ENCODE measurements at regions not wholly inside any gene's neighbourhood (a gene's known extent, or its start where the extent isn't known, plus 50 kb on each side); places are given as distances from the start of the nearest gene placed in this dataset.

DNA sequence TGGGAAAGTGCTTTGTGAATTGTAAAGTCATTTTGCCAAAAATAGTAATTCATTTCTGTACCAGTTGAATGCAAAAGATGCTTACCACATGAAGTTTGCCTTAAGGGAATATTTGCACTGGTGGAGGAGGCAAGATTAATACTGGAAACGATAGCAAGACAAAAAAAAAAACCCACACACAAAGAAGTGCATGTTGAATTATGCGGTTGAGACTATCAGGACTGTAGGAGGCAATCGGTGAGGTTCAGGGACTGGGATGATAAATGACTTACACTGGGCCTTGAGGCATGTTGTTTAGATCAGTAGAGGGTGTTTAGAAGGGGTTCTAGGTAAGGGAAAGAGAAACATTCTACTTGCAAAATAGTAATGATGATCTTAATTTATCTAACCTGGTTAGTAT, 142.2 kb upstream of the HMGA2 start:
- Histone ChIP-seq H3K27me3 (ENCODE audit: low read depth) (no peaks in the 10 kb centered on the region), H3K36me3 (replicated peaks) (no peaks in the 10 kb centered on the region), H3K4me1 (no peaks in the 10 kb centered on the region), H3K9me3 (no peaks in the 10 kb centered on the region), H3K4me3 (no peak overlapping the region)
- in situ Hi-C loops (cut with MboI; ENCODE audit: low sequenced_read_pairs) = no loop called here
- DNase-seq (ENCODE audit: low spot score in 2 of 2) = no peak

DNA sequence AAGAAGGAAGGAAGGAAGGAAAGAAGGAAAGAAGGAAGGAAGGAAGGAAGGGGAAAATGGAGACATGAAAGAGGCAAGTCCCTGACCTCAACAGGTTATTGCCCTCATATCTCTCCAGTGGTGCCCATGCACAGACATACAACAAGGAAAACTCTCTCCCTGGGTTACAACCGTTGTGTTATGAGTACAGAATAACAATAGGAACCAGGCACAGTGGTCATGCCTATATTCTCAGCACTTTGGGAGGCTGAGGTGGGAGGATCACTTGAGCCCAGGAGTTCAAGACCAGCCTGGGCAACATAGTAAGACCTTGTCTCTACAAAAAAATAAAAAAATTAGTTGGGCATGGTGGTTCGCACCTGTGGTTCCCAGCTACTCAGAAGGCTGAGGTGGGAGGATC, 139.4 kb upstream of the HMGA2 start:
- Histone ChIP-seq H3K36me3 (replicated peaks) (no peaks in the 10 kb centered on the region), H3K4me3 (no peak overlapping the region), H3K9me3 (no peaks in the 10 kb centered on the region), H3K27me3 (ENCODE audit: low read depth) (no peaks in the 10 kb centered on the region), H3K4me1 (no peaks in the 10 kb centered on the region)
- no peak for DNase-seq (ENCODE audit: low spot score in 2 of 2)
- in situ Hi-C loops (cut with MboI; ENCODE audit: low sequenced_read_pairs) = no loop called here

DNA sequence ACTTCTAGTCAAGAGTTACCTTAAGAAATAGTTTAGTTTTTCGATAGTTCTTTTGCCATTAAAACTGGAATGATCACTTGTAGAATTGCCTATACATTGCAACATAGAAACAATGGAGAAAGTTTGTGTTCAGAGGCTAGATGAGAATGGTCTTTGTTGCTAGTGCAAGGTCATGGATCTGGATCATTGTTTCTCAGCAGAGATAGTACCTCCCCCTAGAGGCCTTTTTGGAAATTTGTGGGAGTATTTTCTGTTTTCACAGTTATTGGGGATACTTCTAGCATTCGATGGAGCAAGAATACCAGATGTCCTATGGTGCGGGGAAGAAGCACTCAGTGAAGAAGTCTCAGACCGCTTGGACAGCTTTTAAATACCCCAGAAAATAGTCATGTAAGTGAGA, 138.8 kb upstream of the HMGA2 start:
- no peak for DNase-seq (ENCODE audit: low spot score in 2 of 2)
- in situ Hi-C loops (cut with MboI; ENCODE audit: low sequenced_read_pairs) = no loop called here
- Histone ChIP-seq H3K4me3 (no peak overlapping the region), H3K9me3 (no peaks in the 10 kb centered on the region), H3K27me3 (ENCODE audit: low read depth) (no peaks in the 10 kb centered on the region), H3K36me3 (replicated peaks) (no peaks in the 10 kb centered on the region), H3K4me1 (no peaks in the 10 kb centered on the region)

DNA sequence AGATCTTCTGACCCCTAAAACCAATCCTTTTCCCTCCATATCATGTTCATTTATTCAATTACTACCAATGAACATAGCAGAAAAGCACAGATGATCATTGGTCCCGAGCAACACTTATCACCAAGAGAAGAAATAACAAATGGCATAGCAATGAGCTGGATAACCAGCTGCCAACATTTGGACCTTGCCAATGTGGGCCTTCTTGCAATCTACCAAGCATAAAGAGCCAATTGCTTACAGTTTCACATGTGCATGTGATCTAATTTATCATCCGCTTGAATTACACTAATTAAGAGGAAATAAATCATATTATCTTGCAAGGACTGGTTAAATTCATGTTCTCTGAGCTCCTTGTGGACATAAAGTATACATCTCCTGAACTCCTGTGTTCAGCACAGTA, 134.8 kb upstream of the HMGA2 start:
- in situ Hi-C loops (cut with MboI; ENCODE audit: low sequenced_read_pairs) = no loop called here
- H3K36me3 ChIP-seq (replicated peaks) = no peaks in the 10 kb centered on the region
- no peak overlapping the region for H3K4me3 ChIP-seq
- no peak for DNase-seq (ENCODE audit: low spot score in 2 of 2)
- H3K27me3 ChIP-seq (ENCODE audit: low read depth) = 0 out of 2 replicates have a peak, but pooled peaks cover 2% of the 10 kb centered on the region
- no peaks in the 10 kb centered on the region for H3K9me3 ChIP-seq
- H3K4me1 ChIP-seq = no peaks in the 10 kb centered on the region

DNA sequence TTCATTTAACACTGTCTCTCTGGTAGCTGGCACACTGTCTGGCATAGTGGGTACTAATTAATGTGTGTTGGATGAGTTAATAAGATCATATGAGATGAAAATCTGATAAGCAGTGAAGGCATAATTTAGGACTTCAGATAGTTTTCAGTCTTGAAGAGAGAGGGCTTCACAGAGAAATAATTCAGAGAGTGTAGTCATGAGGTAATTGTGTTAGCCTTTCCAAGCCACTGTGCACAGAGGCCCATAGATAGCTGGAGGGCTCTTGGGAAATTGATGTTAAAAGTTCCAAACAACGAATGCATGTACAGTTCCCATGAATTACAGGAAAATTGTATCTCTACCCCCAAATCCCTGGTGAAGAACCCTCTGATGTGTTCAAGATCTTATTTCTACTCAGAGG, 133.8 kb upstream of the HMGA2 start:
- H3K9me3 ChIP-seq = no peaks in the 10 kb centered on the region
- in situ Hi-C loops (cut with MboI; ENCODE audit: low sequenced_read_pairs) = no loop called here
- H3K4me1 ChIP-seq = no peaks in the 10 kb centered on the region
- H3K27me3 ChIP-seq (ENCODE audit: low read depth) = 0 out of 2 replicates have a peak, but pooled peaks cover 2% of the 10 kb centered on the region
- H3K36me3 ChIP-seq (replicated peaks) = no peaks in the 10 kb centered on the region
- H3K4me3 ChIP-seq = no peak overlapping the region
- no peak for DNase-seq (ENCODE audit: low spot score in 2 of 2)

DNA sequence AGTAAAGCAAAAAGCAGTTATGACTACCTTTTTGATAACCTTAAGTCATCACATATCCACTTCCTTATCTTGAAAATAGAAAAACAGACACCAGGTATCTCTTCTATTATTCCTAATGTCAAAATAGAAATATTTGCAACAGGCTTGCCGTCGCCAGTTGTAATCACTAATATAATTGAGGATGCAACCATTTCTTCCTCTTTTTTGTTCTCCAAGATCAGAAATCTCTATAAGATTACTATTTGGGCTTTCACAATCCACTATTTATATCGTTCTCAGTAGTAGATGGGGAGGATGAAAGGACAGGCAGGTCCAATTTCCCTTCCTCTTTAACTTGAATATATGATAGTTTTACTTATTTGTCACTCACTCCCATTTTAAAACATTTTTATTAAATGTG, 130.2 kb upstream of the HMGA2 start:
- Histone ChIP-seq H3K4me1 (no peaks in the 10 kb centered on the region), H3K4me3 (no peak overlapping the region), H3K36me3 (replicated peaks) (no peaks in the 10 kb centered on the region), H3K27me3 (ENCODE audit: low read depth) (peaks cover 2% of the 10 kb centered on the region; the same call in 1 of the 2 replicates), H3K9me3 (no peaks in the 10 kb centered on the region)
- in situ Hi-C loops (cut with MboI; ENCODE audit: low sequenced_read_pairs) = no loop called here
- no peak for DNase-seq (ENCODE audit: low spot score in 2 of 2)

DNA sequence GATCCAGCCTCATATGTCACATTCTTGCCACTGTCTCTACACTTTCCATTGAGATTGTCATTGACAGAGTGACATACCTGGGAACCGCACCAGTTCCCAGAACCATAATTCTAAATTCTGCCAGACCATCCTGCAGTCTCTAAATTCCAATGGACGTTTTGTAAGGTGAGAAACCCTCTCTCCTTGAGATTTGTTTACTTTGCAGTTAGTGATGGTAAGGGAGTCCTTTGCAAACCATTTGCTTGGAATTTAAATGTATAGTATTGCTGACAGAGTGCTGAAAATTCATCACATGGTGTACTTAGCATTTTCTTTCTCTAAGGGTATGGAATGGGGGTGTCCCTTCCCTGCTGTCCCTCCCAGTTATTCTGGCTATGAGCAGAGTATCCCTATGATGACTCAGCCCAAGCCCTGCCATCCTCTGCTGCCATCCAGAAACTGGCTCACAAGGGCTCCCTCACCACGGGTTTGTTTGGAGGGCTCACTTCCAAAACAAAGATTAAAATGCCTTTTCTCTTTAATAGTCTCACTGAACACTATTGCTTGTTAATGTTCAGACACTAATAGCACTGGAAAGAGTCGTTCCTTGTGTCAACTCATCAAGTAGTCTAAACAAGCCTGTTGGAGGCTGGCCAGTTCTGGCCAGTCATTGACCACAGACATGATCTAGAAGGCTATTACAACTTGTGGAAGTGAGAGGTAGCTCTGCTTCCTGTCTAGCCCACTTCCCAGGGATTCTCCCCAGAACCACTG, 129.0 kb upstream of the HMGA2 start:
- Histone ChIP-seq H3K36me3 (replicated peaks) (no peaks in the 10 kb centered on the region), H3K27me3 (ENCODE audit: low read depth) (peaks cover 7% of the 10 kb centered on the region), H3K4me1 (no peaks in the 10 kb centered on the region), H3K9me3 (no peaks in the 10 kb centered on the region), H3K4me3 (no peak overlapping the region)
- in situ Hi-C loops (cut with MboI; ENCODE audit: low sequenced_read_pairs) = no loop called here
- DNase-seq (ENCODE audit: low spot score in 2 of 2) = no peak

DNA sequence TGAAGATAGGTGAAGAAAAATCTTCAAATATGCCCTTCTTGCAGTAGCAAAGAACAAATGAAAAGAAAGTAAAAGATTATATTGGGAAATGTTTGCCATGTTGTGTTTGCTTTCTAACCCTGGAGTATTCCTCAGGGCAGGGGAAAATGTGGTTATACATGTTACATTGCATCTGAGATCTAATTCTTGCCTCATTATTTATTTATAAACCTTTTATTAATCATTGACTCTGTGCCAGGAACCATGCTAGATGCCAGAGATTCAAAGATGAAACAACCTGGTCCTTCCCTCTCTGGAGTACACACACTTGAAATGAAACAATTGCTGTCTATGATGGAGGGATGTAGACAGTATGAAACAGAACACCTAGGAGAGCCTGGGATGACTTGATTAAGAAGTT, 128.1 kb upstream of the HMGA2 start:
- H3K4me1 ChIP-seq = no peaks in the 10 kb centered on the region
- in situ Hi-C loops (cut with MboI; ENCODE audit: low sequenced_read_pairs) = no loop called here
- no peak overlapping the region for H3K4me3 ChIP-seq
- H3K9me3 ChIP-seq = no peaks in the 10 kb centered on the region
- H3K27me3 ChIP-seq (ENCODE audit: low read depth) = peaks cover 7% of the 10 kb centered on the region
- H3K36me3 ChIP-seq (replicated peaks) = no peaks in the 10 kb centered on the region
- DNase-seq (ENCODE audit: low spot score in 2 of 2) = no peak

DNA sequence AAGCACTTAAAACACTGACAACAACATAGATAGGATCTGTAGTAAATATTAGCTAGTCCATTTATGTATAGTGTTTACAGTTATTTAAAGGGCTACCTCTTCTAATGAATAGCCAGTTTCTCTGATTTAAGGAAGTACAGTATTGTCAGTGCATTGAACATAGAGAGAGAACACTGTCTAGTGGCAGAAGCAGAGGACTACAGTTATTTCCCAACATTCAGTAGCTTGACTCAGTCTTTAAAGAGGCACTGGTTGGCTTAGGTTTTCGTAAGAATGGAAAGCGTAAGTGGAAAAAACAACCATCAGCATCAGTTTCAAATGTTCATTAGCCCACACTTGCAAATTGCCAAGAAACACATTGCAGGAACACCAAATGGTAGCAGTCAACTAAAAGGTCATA, 125.0 kb upstream of the HMGA2 start:
- H3K9me3 ChIP-seq = no peaks in the 10 kb centered on the region
- peaks cover 5% of the 10 kb centered on the region for H3K27me3 ChIP-seq (ENCODE audit: low read depth)
- H3K36me3 ChIP-seq (replicated peaks) = no peaks in the 10 kb centered on the region
- H3K4me3 ChIP-seq = no peak overlapping the region
- no peak for DNase-seq (ENCODE audit: low spot score in 2 of 2)
- no peaks in the 10 kb centered on the region for H3K4me1 ChIP-seq
- in situ Hi-C loops (cut with MboI; ENCODE audit: low sequenced_read_pairs) = no loop called here

DNA sequence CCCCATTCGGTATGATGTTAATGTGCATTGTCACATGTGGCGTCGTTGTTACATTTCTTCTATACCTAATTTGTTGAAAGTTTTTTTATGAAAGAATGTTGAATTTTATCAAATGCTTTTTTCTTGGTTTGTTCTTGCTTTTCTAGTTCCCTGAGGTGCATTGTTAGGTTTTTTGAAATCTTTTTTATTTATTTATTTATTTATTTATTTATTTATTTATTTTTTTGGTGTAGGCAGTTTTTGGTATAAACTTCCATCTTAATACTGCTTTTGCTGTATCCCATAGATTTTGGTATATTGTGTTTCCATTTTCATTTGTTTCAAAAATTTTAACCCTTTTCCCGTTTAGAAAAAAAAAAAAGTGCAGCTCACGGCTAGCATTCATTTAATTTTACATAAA, 121.1 kb upstream of the HMGA2 start:
- Histone ChIP-seq H3K9me3 (no peaks in the 10 kb centered on the region), H3K4me3 (no peak overlapping the region), H3K4me1 (no peaks in the 10 kb centered on the region), H3K27me3 (ENCODE audit: low read depth) (peaks cover 5% of the 10 kb centered on the region), H3K36me3 (replicated peaks) (no peaks in the 10 kb centered on the region)
- in situ Hi-C loops (cut with MboI; ENCODE audit: low sequenced_read_pairs) = no loop called here
- no peak for DNase-seq (ENCODE audit: low spot score in 2 of 2)

DNA sequence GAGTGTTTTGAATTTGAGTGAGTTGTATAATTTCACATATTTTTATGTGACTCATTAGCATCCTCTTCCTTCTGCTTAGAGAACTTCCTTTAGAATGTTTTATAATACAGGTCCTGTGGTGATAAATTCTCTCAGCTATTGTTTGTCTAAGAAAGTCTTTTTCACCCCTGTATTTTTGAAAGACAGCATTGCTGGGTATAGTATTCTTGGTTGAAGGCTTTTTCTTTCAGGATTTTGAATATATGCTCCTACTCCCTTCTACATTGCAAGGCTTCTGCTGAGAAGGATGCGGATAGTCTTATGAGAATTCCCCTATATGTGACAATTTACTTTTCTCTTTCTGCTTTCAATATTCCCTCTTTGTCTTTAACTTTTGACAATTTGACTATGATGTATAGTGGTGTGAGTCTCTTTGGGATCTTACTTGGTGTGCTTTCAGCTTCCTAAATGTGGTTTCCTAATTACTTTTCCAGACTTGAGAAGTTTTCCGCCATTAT, 118.9 kb upstream of the HMGA2 start:
- no peaks in the 10 kb centered on the region for H3K36me3 ChIP-seq (replicated peaks)
- in situ Hi-C loops (cut with MboI; ENCODE audit: low sequenced_read_pairs) = no loop called here
- no peaks in the 10 kb centered on the region for H3K9me3 ChIP-seq
- H3K4me3 ChIP-seq = no peak overlapping the region
- no peaks in the 10 kb centered on the region for H3K4me1 ChIP-seq
- DNase-seq (ENCODE audit: low spot score in 2 of 2) = no peak
- no peaks in the 10 kb centered on the region for H3K27me3 ChIP-seq (ENCODE audit: low read depth)

DNA sequence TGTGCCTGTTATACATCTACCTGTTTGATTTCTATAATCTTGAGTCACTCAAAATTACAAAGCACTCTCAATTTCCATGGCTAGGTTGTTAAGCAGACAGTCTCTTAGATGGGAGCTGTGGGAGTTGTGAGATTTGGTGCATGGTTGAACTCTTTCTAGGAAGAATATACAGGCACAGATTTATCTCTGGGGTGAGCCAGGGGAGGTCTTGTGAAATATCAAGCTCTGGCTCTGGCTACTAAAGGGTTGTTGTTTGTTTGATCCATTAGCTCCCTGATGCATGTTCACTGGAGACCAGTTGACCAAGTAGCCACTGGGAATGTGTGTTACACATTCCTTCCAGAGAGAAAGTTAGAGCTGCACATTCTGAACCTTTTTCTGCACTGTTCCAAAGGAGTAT, 117.2 kb upstream of the HMGA2 start:
- no peak for DNase-seq (ENCODE audit: low spot score in 2 of 2)
- no peaks in the 10 kb centered on the region; the same call in 1 of the 2 replicates for H3K27me3 ChIP-seq (ENCODE audit: low read depth)
- no peaks in the 10 kb centered on the region for H3K4me1 ChIP-seq
- H3K36me3 ChIP-seq (replicated peaks) = no peaks in the 10 kb centered on the region
- in situ Hi-C loops (cut with MboI; ENCODE audit: low sequenced_read_pairs) = no loop called here
- no peak overlapping the region for H3K4me3 ChIP-seq
- H3K9me3 ChIP-seq = no peaks in the 10 kb centered on the region

DNA sequence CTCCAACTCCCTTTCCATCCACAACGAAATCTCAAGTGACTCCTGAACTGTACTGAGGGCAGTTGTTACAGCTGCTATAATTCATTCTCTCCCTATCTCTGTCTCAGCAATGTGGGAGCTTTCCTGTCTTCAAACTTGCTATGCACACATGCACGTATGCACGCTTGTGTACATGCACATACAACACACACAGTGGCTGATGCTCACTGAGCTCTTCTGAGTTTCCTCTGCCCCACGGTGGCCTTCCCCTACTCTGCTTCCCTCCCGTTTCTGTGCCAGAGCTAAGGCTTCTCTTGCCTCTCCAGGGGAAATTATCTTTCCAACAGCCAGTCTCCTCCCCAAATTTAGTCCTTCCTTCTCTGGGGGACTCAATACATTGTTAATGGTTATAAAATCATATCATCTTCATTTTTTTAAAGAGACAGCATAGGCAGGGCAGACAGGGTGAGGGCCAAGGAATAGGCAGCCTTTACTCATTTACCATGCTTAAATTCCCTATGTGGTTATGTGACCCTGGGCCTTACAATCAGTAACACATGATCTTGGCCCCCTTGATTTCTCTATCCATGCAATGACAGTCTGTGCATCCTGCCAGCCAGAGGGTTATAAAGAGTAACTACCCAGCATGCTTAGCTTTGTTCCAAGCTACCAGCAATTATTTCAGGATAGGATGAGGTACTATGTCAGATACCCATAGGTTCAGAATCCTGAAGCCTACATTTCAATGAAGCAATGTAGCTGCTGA, 111.9 kb upstream of the HMGA2 start:
- H3K36me3 ChIP-seq (replicated peaks) = no peaks in the 10 kb centered on the region
- in situ Hi-C loops (cut with MboI; ENCODE audit: low sequenced_read_pairs) = no loop called here

DNA sequence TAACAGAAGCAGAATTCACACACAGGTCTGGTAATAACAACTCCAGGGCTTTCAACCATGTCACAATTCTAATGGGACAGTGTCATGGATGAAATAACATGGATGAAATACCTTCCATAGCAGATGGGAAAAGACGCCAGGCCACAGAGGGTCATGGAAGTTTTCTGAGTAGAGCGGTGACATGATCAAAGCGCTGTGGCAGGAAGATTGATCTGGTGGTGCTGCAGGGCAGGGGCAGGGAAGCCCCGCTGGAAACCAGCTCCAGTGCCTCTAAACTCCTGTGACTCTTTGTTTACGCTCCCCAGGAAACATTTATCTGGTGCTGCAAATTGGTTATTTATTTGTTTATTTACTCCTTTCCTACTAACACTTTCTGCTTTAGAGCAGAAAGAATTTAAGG, 108.3 kb upstream of the HMGA2 start:
- Histone ChIP-seq H3K27me3 (ENCODE audit: low read depth) (peaks cover 12% of the 10 kb centered on the region), H3K36me3 (replicated peaks) (no peaks in the 10 kb centered on the region), H3K4me1 (no peaks in the 10 kb centered on the region), H3K9me3 (no peaks in the 10 kb centered on the region), H3K4me3 (no peak overlapping the region)
- in situ Hi-C loops (cut with MboI; ENCODE audit: low sequenced_read_pairs) = no loop called here
- DNase-seq (ENCODE audit: low spot score in 2 of 2) = no peak

More for the DNA sequence above, 111.9 kb upstream of the HMGA2 start:
- DNase-seq (ENCODE audit: low spot score in 2 of 2) = no peak
- Histone ChIP-seq H3K4me3 (no peak overlapping the region), H3K4me1 (no peaks in the 10 kb centered on the region), H3K27me3 (ENCODE audit: low read depth) (peaks cover 3% of the 10 kb centered on the region), H3K9me3 (no peaks in the 10 kb centered on the region)
